ENCODE measurements at regions not wholly inside any gene's neighbourhood (a gene's known extent, or its start where the extent isn't known, plus 50 kb on each side); places are given as distances from the start of the nearest gene placed in this dataset.

GRCh38 chr16:7113949-7114348 is 218.7 kb upstream of the RBFOX1 start:
- no peak for DNase-seq (ENCODE audit: low spot score)
- Mint-ChIP-seq H3K27ac (ENCODE audit: unreplicated experiment) (no peak overlapping the region), H3K36me3 (ENCODE audit: low read depth) (no peaks in the 10 kb centered on the region), H3K27me3 (ENCODE audit: low read depth) (no peaks in the 10 kb centered on the region), H3K4me1 (ENCODE audit: low read depth) (no peaks in the 10 kb centered on the region), H3K9me3 (ENCODE audit: low read depth) (no peaks in the 10 kb centered on the region), H3K4me3 (ENCODE audit: unreplicated experiment) (no peak overlapping the region)
- TF ChIP-seq CTCF (IDR thresholded peaks at IDR 0.05) = no peak

GRCh38 chr16:7113395-7113794 is 219.2 kb upstream of the RBFOX1 start:
- Mint-ChIP-seq H3K9me3 (ENCODE audit: low read depth) (no peaks in the 10 kb centered on the region), H3K4me1 (ENCODE audit: low read depth) (no peaks in the 10 kb centered on the region), H3K4me3 (ENCODE audit: unreplicated experiment) (no peak overlapping the region), H3K36me3 (ENCODE audit: low read depth) (no peaks in the 10 kb centered on the region), H3K27me3 (ENCODE audit: low read depth) (no peaks in the 10 kb centered on the region), H3K27ac (ENCODE audit: unreplicated experiment) (no peak overlapping the region)
- no peak for TF ChIP-seq CTCF (IDR thresholded peaks at IDR 0.05)
- no peak for DNase-seq (ENCODE audit: low spot score)

- Mint-ChIP-seq H3K4me1 (ENCODE audit: low read depth) (no peaks in the 10 kb centered on the region), H3K9me3 (ENCODE audit: low read depth) (no peaks in the 10 kb centered on the region), H3K27me3 (ENCODE audit: low read depth) (no peaks in the 10 kb centered on the region), H3K36me3 (ENCODE audit: low read depth) (no peaks in the 10 kb centered on the region), H3K4me3 (ENCODE audit: unreplicated experiment) (no peak overlapping the region), H3K27ac (ENCODE audit: unreplicated experiment) (no peak overlapping the region)
- no peak for DNase-seq (ENCODE audit: low spot score)
- TF ChIP-seq CTCF (IDR thresholded peaks at IDR 0.05) = no peak
Observed at GRCh38 chr16:7111265-7111664, 221.4 kb upstream of the RBFOX1 start.

- no peak for DNase-seq (ENCODE audit: low spot score)
- Mint-ChIP-seq H3K27me3 (ENCODE audit: low read depth) (no peaks in the 10 kb centered on the region), H3K36me3 (ENCODE audit: low read depth) (no peaks in the 10 kb centered on the region), H3K4me3 (ENCODE audit: unreplicated experiment) (no peak overlapping the region), H3K9me3 (ENCODE audit: low read depth) (peaks cover 4% of the 10 kb centered on the region), H3K4me1 (ENCODE audit: low read depth) (no peaks in the 10 kb centered on the region), H3K27ac (ENCODE audit: unreplicated experiment) (no peak overlapping the region)
- TF ChIP-seq CTCF (IDR thresholded peaks at IDR 0.05) = no peak
Observed at GRCh38 chr16:7107436-7107835, 225.2 kb upstream of the RBFOX1 start.

- Mint-ChIP-seq H3K36me3 (ENCODE audit: low read depth) (no peaks in the 10 kb centered on the region), H3K27me3 (ENCODE audit: low read depth) (no peaks in the 10 kb centered on the region), H3K4me3 (ENCODE audit: unreplicated experiment) (no peak overlapping the region), H3K9me3 (ENCODE audit: low read depth) (peaks cover 4% of the 10 kb centered on the region), H3K27ac (ENCODE audit: unreplicated experiment) (no peak overlapping the region), H3K4me1 (ENCODE audit: low read depth) (no peaks in the 10 kb centered on the region)
- TF ChIP-seq CTCF (IDR thresholded peaks at IDR 0.05) = no peak
- DNase-seq (ENCODE audit: low spot score) = no peak
Observed at GRCh38 chr16:7103056-7103455, 229.6 kb upstream of the RBFOX1 start.

Measured in chondrocyte (in vitro differentiated cells).